ENCODE measurements at regions not wholly inside any gene's neighbourhood (a gene's known extent, or its start where the extent isn't known, plus 50 kb on each side); places are given as distances from the start of the nearest gene placed in this dataset.

DNA sequence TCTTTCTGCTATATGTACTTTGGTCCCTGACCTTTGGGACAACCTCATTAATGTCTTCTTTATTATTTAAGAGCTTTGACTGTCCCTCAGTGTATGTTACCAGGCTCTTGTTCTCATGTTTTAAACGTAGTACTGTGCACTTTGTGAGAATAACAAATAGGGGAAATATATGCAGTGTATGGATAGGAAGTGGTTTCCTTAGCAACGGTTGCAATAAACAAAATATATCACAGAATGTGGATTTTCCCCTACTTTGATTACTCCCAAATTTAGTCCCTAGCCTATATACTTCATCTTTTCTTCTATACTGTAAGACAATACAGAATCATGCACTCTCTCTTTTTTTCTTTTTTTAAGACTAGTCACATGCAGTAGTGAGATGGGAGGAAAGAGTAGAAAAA lies 123.8 kb upstream of the AKIRIN2 start:
- 43% methylated on average over 2 of the region's 2 CpGs for WGBS (ENCODE audit: low lambda C conversion rate)
- FAIRE-seq, result no peak

DNA sequence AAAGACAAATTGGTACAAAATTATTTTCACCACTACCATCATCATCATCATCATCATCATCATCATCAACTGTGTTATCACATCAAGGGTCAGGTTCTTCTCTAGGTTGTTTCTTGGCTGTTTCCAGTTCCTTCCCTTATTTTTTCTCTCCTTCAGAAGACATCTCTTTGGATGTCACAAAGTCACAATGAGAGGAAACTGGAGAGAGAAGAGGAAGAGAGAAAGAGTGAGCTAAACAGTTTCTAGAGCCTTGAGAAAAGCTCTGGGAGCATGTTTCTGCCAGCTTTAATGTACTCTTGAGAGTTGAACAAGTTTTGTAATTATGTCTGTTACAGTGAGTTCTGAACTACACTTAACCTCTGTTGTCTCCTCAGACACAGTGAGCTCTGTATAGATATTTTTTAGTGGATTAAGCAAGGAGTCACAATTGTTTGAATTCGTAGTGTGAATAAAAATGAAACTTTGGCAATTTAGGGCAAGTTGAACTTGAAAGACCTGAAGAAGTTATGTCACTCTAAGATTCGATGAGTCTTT lies 123.0 kb upstream of the AKIRIN2 start:
- in situ Hi-C loops (cut with HindIII; ENCODE audit: extremely low pct_ligation_motif_present, low pct_unique_long_range_greater_than_20kb), result no loop called here
- Histone ChIP-seq H3K27ac (ENCODE audit: extremely low read length, insufficient read depth, low read length) (peak overlapping the region; percentile 40), H3K79me2 (ENCODE audit: insufficient read depth, low read length) (no peaks in the 10 kb centered on the region), H2AFZ (ENCODE audit: low read length) (no peak overlapping the region), H3K27me3 (ENCODE audit: control insufficient read depth in 1 of 2, insufficient read depth in 2 of 2, low read length in 2 of 2) (no peaks in the 10 kb centered on the region), H3K4me3 (replicated peaks in 1 of 3; ENCODE audit: insufficient read depth in 1 of 3, low read depth in 2 of 3, low read length in 3 of 3) (no peak overlapping the region), H3K36me3 (replicated peaks in 1 of 2; ENCODE audit: control insufficient read depth in 1 of 2, insufficient read depth in 2 of 2, low read length in 2 of 2) (no peaks in the 10 kb centered on the region), H3K9me3 (ENCODE audit: low read length) (no peaks in the 10 kb centered on the region), H3K4me2 (ENCODE audit: low read depth, low read length) (no peak overlapping the region), H3K4me1 (ENCODE audit: insufficient read depth, low read length) (peaks cover 77% of the 10 kb centered on the region), H3K9ac (ENCODE audit: insufficient read depth, low read depth, low read length) (no peak overlapping the region), H4K20me1 (ENCODE audit: insufficient read depth, low read length) (no peaks in the 10 kb centered on the region)
- intact Hi-C loops (cut with micrococcal nuclease; ENCODE audit: unreplicated experiment), result no loop called here
- 61% methylated on average over 2 of the region's 2 CpGs for WGBS (ENCODE audit: low lambda C conversion rate)
- FAIRE-seq, result no peak
- TF ChIP-seq CREB1 (IDR thresholded peaks at IDR 0.05) (peak; percentile 75), CREB1 (CRISPR knock-in tag; IDR thresholded peaks at IDR 0.05) (no peak), PPARG (CRISPR knock-in tag; conservative IDR thresholded peaks at IDR 0.05) (no peak)
- BruUV-seq (replicated peaks), result no TSS peak
- no peak for DNase-seq (ENCODE audit: low spot score)
- ChIA-PET CTCF (ENCODE audit: low intra/inter-chr PET ratio, low total read pairs) (no interaction called here), POLR2A (no interaction called here)
- no peak for ATAC-seq

More for the DNA sequence above, 123.8 kb upstream of the AKIRIN2 start:
- H3K79me2 ChIP-seq (ENCODE audit: insufficient read depth, low read length), result no peaks in the 10 kb centered on the region
- H3K4me2 ChIP-seq (ENCODE audit: low read depth, low read length), result 0 out of 2 replicates have a peak overlapping the region, but pooled peaks have one; percentile 1
- no peaks in the 10 kb centered on the region for H4K20me1 ChIP-seq (ENCODE audit: insufficient read depth, low read length)
- H2AFZ ChIP-seq (ENCODE audit: low read length), result no peak overlapping the region
- H3K9ac ChIP-seq (ENCODE audit: insufficient read depth, low read depth, low read length), result no peak overlapping the region
- intact Hi-C loops (cut with micrococcal nuclease; ENCODE audit: unreplicated experiment) (no loop called here), in situ Hi-C loops (cut with HindIII; ENCODE audit: extremely low pct_ligation_motif_present, low pct_unique_long_range_greater_than_20kb) (no loop called here)
- no peaks in the 10 kb centered on the region for H3K9me3 ChIP-seq (ENCODE audit: low read length)
- no TSS peak for BruUV-seq (replicated peaks)
- no peak overlapping the region for H3K4me3 ChIP-seq (replicated peaks in 1 of 3; ENCODE audit: insufficient read depth in 1 of 3, low read depth in 2 of 3, low read length in 3 of 3)
- DNase-seq (ENCODE audit: low spot score) (peak; percentile 49), ATAC-seq (peak; percentile 45)
- peak overlapping the region; percentile 40 for H3K27ac ChIP-seq (ENCODE audit: extremely low read length, insufficient read depth, low read length)
- H3K27me3 ChIP-seq (ENCODE audit: control insufficient read depth in 1 of 2, insufficient read depth in 2 of 2, low read length in 2 of 2), result no peaks in the 10 kb centered on the region
- TF ChIP-seq HNF4A (CRISPR knock-in tag; IDR thresholded peaks at IDR 0.05) (peak; percentile 13; the same call in 1 of the 2 replicates), ZNF501 (CRISPR knock-in tag; IDR thresholded peaks at IDR 0.05) (no peak)
- H3K4me1 ChIP-seq (ENCODE audit: insufficient read depth, low read length), result peaks cover 69% of the 10 kb centered on the region
- CTCF ChIA-PET (ENCODE audit: low intra/inter-chr PET ratio, low total read pairs), result no interaction called here
- H3K36me3 ChIP-seq (replicated peaks in 1 of 2; ENCODE audit: control insufficient read depth in 1 of 2, insufficient read depth in 2 of 2, low read length in 2 of 2), result no peaks in the 10 kb centered on the region
- POLR2A ChIA-PET, result no interaction called here
